ENCODE measurements at regions not wholly inside any gene's neighbourhood (a gene's known extent, or its start where the extent isn't known, plus 50 kb on each side); places are given as distances from the start of the nearest gene placed in this dataset.

DNA sequence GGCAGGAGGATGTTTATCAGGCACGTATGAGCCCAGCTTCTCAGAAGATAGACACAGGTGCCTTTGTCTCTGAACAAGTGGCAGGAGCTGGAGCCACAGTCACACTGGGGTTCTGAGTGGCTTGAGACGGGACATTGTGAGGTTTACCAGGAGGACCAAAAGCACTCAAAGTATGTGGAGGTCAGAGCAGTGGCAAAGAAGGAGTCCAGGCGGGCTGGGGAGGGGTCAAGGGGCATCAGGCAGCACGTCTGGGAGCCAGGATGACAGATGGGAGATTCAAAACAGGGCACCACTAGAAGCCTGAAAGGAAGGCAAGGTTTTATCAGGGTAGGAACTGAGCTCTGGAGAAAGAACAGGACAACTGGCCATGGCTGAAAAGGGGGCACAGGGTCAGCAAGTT, 67.2 kb upstream of the MARCHF10 start:
- TF ChIP-seq, protein P1, sequence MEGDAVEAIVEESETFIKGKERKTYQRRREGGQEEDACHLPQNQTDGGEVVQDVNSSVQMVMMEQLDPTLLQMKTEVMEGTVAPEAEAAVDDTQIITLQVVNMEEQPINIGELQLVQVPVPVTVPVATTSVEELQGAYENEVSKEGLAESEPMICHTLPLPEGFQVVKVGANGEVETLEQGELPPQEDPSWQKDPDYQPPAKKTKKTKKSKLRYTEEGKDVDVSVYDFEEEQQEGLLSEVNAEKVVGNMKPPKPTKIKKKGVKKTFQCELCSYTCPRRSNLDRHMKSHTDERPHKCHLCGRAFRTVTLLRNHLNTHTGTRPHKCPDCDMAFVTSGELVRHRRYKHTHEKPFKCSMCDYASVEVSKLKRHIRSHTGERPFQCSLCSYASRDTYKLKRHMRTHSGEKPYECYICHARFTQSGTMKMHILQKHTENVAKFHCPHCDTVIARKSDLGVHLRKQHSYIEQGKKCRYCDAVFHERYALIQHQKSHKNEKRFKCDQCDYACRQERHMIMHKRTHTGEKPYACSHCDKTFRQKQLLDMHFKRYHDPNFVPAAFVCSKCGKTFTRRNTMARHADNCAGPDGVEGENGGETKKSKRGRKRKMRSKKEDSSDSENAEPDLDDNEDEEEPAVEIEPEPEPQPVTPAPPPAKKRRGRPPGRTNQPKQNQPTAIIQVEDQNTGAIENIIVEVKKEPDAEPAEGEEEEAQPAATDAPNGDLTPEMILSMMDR (IDR thresholded peaks at IDR 0.05): no peak
- no peak for TF ChIP-seq EZH2 (IDR thresholded peaks at IDR 0.05; ENCODE audit: borderline replicate concordance, insufficient read depth, low read depth, low read length, poor library complexity, severe bottlenecking)
